Hepatic stellate cell (primary cell): ENCODE measurements at regions not wholly inside any gene's neighbourhood (a gene's known extent, or its start where the extent isn't known, plus 50 kb on each side); places are given as distances from the start of the nearest gene placed in this dataset.
"Not testable (repeated sequence)": the region's sequence is repeated elsewhere in the genome, so short reads cannot be mapped to it uniquely, and the experiment has no call there.

ENCODE experiments used
- DNase-seq: peaks from one replicate; pipeline ENCODE4 v3.0.0; 2011; ENCODE audit warnings: low spot score

DNA sequence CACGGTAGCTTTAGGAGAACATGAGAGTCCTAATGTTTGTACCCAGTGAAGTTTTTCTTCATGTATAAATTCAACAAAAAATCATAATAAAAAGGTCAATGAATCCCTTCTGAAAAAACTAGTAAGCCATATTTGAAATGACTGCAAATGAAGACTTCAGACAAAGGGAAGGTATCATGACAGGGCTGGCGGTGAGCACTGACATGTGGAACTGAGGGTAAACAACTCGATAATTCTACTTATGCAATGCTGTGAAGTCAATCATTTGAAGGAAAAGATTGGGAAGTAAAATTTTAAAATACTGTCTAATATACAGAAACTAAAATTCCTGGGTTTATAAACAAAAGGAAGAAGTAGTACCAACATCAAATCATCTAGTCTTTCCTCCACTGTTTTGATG is 190.2 kb upstream of the COPS8 start:
- no peak for DNase-seq

DNA sequence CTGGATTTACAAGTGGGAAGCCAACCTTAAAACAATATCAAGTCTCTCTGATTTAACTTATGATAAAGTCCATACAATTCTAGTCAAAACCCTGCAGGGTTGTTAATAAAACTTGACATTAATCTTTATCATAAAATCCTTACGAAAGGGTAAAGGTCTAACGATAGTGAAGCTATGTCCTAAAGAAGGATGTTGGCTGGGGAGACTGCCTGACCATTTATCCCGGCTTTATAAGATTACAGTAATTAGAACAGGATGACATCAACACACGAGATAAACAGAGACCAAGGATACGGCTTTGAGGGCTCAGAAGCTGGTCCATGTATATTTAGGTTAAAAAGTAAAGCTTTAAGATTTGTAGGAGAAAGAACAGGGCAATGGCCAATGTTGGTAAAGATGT is 189.0 kb upstream of the COPS8 start:
- DNase-seq, result no peak

DNA sequence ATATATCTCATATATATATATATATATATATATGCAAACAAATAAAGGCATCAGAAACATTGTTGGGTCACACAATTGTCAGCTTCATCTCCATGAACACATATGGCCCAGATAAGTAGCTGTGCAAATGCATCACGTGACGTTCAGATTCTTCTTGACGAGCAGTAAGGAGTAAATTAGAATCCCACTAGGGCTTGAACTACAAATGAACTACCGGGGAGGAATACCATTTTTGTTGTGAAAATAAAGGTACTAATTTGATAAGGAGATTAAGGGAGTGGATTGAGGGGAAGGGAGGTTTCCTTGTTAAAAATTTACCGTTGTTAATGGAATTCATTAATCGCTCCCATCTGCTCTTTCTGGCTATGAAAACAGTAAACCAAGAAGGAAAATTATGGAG is 186.5 kb upstream of the COPS8 start:
- DNase-seq, result no peak

DNA sequence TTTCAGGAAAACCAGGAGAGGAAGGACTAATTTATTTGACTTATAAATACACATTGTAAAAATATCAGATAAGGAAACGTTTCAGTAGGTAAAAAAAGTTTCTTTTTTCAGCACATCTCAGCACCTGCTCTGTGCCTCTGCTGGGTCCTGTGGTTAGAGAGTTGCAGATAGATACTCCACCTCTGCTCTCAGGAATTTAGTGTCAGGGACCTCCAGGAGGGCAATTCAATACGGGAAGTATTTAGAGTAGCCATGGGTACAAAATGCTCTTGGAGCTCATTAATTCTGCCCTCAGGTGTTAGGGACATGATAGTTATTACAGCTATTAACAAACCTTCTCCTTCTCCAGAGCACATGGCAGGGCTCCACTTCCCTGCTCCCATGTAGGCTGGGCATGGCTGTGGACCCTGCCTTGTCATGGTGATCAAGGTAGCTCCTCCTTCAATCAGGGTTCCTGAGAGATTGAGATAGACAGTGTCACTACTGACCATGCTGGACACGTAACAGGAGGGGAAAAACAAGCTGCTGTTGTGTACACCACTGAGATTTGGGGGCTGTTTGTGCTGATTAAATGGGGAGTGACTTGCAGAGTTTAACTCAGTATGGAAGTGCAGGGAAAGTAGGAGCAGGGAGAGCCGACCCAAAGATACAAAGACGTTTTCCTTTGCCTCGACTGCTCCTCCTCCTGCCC is 185.6 kb upstream of the COPS8 start:
- DNase-seq, result no peak

- no peak for DNase-seq
Measured at GRCh38 chr2:236901956-236902355, 183.7 kb upstream of the COPS8 start.

DNA sequence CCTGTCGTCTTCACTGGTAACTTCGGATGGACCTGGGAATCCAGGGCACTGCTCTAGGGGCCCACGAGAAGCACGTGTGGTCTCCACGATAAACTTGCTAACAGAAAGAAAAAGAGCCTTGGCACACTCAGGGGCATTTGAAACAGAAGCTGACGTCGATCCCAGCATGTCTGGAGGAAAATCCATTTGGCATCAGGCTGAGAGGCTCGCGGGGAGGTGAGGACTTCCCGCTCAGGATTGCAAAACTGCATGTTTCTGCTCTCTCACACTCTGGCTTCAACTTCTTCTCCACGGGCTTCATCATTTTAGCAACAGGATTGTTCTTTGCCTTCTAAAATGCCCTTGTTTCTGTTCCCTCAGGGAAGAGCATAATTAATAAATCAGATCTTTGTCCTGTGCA is 181.7 kb upstream of the COPS8 start:
- no peak for DNase-seq

GRCh38 chr2:236904389-236905263 is 181.1 kb upstream of the COPS8 start:
- no peak for DNase-seq

GRCh38 chr2:236905976-236906375 is 179.7 kb upstream of the COPS8 start:
- no peak for DNase-seq

DNA sequence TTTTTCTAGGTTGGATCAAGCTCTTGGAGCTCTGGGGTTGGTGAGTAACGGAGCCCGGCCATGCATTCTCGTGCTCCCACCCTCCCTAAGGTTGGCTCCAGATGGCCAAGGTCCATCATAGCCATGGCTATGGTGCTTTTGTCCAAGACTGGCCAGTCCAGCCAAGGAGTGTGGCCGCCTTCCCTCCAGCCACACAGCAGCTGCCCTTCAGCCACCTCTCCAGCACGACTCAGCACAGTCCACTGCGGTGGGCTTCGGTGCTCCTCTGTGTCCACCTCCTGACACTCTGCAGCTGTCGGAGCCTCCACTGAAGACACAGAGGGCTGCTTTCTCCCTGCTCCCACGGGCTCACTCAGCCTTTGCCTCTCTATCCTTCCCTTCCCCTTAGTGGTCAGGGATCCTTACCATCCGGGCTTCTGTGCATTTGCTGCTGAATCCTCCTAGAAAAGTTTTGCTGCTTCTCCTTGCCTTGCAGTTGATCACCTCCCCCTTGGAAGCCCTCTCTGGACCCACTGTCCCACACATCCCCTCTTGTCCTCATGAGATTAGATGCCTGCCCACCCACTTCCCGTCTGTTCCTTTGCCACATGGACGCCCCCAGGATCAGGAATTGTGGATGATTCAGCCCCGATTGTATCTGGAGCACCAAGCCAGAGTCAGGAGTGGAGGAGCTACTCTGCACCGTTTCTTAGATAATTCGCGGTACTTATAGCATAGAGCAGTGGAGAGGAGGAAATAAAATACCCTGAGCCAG is 177.1 kb upstream of the COPS8 start:
- no peak for DNase-seq

GRCh38 chr2:236909193-236909504 is 176.5 kb upstream of the COPS8 start:
- DNase-seq, result no peak

DNA sequence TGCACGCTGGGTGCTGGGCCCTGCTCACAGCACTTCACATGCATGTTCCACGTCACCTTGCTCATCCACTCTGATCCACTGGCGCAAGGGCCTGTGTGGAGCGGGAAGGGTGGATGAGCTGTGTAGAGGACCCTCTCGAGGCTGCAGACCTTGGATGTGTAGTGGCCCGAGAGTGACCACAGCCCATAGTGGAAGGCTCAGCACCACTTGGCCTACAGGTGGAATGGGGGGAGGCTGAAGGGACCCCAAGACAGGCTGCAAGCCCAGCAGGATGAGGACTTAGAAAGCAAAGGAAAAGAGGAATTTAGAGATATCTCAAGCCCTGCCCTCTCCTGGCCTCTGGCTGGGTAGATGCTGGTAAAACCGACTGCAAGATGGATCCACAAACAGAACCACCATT is 175.9 kb upstream of the COPS8 start:
- no peak for DNase-seq

DNA sequence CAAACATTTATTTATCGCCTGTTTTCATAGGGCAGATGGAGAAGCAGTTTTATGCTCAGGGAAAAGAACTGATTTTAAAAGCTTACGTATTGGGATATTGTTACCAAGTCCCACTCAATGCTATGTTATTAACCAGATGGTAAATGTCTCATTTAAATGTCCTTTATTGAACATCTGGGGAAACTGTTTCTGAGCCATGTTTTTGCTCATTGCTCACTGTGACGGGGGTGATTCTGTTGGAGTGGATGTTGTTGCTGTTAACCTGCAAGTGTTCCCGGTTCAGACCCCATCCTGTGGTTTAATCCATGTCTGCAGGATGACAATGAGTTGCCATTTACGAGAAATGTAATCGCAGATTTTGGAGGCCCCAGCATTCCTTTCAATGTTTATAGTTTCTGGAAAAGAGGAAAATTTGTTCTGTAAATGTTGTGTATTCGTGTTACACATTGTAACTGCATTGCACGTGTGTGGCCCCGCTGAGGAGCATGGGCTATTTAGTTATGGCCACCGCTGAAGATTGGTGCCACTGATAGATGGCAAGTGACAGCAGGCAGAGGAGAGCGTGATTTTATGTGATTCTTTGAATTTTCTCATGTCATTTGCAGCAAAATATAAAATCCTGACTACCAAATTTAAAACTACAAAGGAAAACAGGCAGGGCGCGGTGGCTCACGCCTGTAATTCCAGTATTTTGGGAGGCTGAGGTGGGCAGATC is 174.8 kb upstream of the COPS8 start:
- no peak for DNase-seq

DNA sequence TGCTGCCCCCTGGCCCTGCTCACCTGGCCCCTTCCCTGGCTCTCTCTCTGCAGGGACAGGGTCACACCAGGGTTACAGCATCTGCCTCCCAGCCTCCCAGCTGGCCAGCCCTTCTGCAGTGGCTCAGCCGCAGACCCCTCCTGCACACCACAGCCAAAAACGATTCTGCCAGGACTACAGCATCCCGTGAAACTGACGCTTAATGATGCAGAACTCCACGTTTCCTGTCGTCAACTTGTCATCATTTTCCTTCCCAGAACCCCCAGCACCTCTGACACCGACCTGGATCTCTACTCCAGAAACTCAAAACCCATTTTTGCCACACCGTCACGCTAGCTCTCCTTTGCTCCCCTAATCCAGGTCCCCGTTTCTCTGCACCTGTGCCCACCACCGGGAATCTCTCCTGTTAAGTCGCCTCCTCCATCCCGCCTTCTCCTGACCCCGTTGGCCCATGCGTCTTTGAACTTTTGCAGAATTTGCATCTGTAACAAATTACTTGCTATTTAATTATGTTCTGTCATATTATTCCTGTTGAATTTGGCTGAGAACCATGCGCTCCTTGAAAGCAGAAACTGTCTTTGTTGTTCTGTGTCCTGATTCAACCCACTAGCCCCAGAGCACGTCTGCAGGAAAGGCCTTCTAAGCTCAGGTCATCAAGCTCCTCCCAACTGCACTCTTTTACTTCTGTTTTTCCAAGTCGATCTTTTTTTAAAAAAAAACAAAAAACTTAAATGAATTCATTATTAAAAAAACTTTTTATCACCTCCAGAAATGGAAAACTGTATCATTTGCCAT is 173.2 kb upstream of the COPS8 start:
- DNase-seq, result no peak

GRCh38 chr2:236915186-236915585 is 170.5 kb upstream of the COPS8 start:
- no peak for DNase-seq

- no peak for DNase-seq
Measured at GRCh38 chr2:236915726-236916125, 170.0 kb upstream of the COPS8 start.

DNA sequence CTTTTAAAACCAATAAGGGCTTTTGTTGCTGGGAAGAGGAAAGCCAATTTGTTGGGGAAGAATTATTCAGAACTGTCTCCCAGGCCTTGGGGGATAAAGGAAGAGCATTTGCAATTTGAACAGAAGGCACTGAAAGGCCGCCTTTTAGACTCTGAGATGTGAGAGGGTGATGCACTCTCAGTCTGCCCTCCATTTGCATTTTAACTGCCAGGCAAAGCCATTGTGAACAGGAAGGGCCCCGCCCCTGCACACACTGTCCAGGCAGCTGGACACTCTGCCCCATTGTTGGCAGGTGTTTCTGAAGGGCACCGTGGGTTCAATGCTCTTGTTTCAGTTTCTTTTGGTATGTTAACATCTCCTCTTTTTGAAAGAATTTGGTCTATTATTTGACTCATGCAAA is 169.5 kb upstream of the COPS8 start:
- no peak for DNase-seq

GRCh38 chr2:236916651-236917050 is 169.0 kb upstream of the COPS8 start:
- no peak for DNase-seq

DNA sequence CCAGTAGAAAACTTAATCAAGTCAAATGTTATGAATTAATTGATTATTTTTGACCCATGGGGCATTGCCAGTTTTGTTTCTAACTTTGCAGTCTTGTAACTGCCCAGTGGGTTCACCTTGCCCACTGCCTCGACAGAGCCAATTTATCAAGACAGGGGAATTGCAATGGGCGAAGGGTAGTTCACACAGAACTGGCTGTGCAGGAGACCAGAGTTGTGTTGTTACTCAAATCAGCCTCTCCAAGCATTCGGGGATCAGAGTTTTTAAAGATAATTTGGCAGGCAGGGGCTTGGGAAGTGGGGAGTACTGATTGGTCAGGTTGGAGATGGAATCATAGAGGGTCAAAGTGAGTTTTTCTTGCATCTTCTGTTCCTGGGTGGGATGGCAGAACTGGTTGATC is 168.5 kb upstream of the COPS8 start:
- DNase-seq, result no peak

GRCh38 chr2:236918545-236918944 is 167.1 kb upstream of the COPS8 start:
- DNase-seq, result no peak

DNA sequence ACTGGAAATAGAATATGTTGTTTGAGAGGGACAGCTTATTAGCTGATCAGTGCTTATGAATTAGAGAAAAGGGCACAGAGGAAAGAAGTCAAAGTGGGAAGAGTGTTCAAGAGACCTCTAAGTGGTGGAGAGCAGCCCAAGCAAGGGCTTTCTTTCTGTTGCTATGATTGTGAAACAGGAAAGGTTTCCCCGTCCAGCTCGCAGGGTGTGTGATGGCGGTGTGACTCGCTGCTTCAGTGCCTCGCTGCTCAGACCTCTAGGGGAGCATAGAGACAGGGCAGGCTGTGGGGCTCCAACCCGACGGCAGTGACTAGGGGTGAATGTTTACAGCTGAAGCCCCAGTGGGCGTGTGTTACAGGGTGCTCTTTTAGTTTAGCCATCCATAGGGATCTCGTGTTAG is 166.5 kb upstream of the COPS8 start:
- DNase-seq, result no peak

GRCh38 chr2:236919801-236920379 is 165.8 kb upstream of the COPS8 start:
- DNase-seq, result not testable (repeated sequence)
